Stimulated activated CD4-positive, alpha-beta T cell treated with anti-CD3 and anti-CD28 coated beads, Interleukin-2, amount 100 ng/mL, for 24 hours (primary cell): ENCODE measurements at regions not wholly inside any gene's neighbourhood (a gene's known extent, or its start where the extent isn't known, plus 50 kb on each side); places are given as distances from the start of the nearest gene placed in this dataset.

Experiments
- DNase-seq, 2 donors: peaks; one replicate each; pipeline ENCODE4 v3.0.0-alpha.2; 2020

DNA sequence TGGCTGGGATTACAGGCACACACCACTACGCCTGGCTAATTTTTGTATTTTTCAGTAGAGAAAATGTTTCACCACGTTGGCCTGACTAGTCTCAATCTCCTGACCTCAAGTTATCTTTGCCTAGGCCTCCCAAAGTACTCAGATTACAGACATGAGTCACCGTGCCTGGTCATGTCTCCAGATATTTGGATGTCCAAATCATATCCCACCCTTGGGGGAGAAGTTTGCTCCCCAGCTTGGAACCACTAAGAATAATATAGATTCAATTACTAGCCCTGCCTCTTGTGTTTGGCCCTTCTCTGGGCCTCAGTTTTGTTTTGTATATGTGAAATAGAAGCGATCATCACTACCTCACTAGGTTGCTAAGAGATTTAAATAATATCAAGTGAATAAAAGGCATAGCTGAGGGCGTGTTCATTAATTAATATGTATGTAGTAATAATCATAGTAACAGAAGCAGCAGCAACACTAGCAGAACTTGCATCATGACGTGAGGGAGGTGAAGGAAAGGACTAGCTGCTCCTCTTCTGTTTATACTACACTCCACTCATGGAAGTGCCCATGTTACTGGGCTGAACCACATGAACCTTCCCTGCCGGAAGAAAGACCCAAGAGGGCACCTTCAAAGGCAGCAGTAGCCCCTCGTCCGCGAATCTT, 253.6 kb upstream of the XYLT1 start:
- no peak for DNase-seq

DNA sequence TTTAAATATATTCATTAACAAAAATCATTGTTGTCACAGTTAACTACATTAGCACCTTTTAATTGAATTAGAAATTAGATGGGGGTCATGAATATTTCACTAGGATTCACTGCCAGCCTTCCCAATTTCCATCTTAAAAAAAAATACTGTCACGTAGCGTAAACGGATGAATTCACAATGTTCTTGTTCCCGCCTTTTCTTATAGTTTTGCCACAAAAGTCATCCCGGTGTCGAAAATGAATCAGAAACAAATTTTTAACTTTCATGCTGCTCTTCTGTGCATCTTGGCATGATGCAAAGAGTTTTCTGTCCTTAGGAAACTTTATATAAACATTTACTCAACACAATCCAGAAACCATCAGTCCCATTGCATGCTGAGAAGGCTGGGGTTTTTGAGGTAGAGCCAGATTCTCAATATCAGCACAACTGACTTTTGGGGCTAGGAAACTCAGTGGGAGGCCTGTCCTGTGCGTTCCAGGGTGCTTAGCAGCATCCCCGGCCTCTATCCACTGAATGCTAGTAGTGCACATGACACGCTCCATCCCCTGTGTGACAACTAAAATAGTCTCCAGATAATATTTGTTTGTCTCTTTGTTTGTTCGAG, 252.9 kb upstream of the XYLT1 start:
- no peak for DNase-seq

GRCh38 chr16:17718495-17718894, 247.7 kb upstream of the XYLT1 start:
- no peak for DNase-seq

DNA sequence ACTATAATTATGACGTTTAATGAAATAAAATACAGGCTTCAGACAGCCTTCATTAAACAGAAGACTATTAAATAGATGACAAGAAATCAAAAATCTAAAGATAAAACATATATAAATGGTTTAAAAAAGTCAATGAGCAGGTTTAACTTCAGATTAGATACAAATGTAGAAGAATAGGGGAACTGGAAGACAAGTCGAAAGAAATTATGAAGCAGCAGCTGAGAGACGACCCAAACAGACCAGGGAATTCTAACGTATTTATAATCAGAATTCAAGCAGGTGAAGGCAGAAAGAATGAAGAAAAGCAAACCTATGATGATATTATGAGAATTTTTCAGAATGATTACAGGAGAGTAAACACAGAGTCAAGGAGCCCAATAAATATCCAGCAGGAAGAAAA, 235.1 kb upstream of the XYLT1 start:
- no peak for DNase-seq

- no peak for DNase-seq
Observed at GRCh38 chr16:17696616-17697015, 225.9 kb upstream of the XYLT1 start.

- DNase-seq, result no peak
Observed at GRCh38 chr16:17692484-17692883, 221.7 kb upstream of the XYLT1 start.

DNA sequence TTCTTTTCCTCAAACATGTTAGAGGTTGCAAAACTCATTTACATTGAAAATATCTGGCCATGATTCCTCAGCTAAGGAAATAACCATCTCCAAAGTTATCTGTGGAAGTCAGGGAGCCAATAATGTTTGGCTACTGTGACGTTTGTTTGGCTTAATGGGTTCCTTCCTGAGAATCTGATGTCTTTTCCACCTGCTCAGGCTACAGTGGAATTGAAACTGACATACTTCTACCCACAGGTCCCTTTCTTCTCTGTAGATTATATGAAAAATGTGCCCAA, 221.1 kb upstream of the XYLT1 start:
- DNase-seq, result no peak

DNA sequence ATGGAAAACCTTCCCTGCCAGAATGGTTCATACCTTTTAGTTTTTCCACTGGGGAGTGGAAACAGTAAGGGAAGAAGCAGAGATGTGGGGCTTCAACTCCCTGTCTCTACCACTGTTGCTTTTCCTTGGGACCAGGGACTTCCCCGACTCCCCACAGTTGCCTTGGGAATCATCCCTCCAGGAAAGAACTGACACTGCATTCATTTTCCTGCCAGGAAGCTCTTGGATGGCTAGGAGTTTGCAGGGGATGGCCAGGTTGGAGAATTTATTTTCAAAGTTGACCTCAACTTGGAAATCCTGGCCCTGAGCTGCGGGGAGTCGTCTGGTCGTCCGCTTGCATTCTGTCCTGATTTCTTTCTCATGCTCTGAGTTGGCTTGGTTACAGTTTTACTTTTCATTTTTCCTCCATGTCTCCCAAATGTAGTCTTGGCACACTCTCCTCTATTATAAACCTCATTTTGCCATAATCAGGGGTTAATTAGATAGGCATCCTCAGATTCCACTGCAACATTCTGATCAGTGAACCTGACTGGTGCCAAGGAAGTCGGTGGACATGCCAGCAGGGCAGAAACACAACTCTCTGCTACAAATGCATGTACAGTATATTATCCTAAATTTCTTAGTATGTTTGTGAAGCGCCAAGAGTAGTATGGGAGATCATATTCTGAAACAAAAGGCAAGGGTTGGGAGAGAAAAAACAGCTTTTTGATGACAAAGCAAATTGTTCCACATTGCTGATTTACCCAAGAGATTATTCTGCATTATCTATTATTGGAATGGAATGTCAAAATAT, 220.5 kb upstream of the XYLT1 start:
- no peak for DNase-seq

DNA sequence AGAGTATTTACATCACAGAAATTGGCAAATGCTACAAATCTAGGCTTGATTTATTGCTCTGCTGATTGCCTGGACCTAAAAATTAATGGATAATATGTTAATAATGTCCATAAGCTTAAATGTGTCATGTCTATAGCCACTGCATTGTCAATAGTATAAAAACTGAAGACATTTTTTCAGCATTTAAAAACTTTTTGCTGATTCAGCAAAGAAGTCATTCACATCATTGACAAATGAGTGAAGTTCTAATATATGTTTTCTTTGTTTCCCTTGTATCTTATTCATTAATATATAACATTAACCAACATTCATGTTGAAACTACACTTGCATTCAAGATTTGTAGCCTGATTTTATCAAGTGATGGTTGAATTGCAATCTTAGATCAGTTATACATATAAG, 214.7 kb upstream of the XYLT1 start:
- DNase-seq, result no peak

DNA sequence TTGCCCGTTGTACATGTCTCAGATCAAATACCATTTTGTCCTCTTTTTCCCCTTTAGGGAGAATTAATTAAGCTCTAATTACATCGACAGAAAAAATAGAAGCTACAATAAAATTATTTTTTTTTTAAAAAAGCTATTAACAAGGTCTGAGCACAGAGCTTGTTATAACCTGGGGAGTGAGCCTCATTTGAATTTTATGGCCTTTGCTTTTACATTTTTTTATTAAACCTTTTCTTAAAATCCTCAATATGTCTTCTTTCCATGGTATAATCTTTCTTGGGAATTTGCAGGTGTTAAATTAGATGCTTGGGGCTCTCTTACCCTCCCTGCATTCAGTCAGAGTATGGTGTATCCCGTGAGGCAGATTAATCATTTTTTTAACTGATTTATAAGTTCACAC, 212.5 kb upstream of the XYLT1 start:
- no peak for DNase-seq

DNA sequence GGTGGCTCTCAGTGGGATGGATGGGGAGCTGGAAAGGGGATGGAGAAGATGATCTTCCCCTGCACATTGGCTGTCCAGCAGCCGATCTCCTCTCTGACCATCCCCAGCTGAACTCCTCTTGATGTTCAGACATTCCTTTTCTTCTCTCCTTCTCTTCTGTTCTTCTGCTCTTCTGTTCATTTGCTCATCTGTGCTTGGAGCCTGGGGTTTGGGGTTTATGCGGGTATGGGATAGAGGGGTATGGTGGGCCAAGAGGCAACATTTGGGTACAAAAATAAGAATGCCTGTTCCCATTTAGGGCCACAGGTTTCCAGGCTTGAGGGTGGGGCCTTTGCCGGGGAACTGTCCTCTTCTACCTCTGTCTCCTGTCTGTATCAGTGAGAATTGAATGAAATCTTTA, 205.4 kb upstream of the XYLT1 start:
- no peak for DNase-seq

DNA sequence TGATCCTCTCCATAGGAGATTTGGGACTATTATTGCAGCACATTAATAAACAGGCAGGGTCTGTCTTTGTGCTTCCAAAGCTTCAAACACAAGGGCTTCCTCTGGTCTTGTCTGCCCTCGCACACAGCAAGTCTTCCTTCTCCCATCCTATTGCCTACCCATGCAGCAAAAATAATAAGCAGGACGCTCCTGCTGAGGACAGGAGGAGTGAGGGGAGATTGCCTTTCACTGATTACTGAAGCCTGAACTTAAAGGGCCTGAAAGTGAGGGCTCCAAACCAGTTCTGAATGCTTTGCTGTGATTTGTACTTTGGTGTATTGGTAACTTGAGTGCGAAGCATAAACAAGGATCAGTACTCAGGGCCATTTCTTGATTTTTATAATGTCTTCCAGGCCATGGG, 197.6 kb upstream of the XYLT1 start:
- no peak for DNase-seq

- DNase-seq, result no peak
Observed at GRCh38 chr16:17666293-17666692, 195.5 kb upstream of the XYLT1 start.

DNA sequence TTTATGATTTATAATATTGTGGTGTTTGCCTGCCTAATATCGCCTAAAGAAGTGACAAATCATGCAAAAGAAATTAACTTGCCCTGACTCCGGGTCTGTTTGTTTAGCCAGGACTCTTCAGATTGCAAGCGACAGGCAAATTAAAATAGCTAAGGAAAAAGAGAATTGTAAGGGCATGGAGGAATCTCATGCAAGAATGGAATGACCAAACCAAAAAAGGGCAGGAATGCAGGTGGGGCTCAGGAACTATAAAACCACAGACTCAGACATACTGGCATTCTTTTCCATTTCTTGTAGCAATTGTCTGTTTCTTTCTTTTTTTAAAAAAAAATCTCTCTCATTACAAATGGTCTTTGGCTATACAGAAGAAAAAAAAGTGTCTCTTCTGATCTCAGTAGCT, 188.1 kb upstream of the XYLT1 start:
- no peak for DNase-seq

DNA sequence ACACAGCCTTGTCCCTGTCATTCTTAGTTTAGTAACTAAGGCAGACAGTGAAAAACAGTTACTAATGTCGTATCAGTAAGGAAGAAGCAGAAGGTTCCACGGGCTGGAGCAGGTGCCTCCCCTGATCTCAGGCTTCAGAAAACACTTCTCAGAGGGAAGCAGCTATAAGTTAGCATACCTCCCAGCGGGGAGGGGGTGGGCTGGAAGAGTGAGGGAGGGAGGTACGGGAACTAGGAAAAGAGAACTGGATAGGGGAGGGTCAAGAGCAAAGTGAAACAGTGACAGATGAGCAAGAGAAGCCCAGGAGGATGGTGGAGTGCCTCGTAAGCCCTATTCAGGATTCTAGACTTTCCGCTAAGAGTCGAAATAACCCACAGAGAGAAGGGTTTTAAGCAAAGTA, 186.3 kb upstream of the XYLT1 start:
- DNase-seq, result no peak

DNA sequence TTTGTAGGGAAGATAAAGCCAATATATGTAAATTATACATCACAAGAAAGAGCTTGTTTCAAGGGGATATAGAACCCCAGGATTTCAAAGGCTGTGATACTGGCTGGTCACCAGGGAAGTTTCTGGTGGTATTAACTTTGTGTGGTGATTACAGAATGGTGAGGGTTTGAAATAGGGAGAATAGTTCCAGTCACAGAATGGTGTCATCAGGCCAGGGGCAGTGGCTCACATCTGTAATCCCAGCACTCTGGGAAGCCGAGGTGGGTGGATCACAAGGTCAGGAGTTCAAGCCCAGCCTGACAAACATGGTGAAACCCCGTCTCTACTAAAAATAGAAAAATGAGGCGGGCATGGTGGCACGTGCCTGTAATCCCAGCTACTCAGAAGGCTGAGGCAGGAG, 183.8 kb upstream of the XYLT1 start:
- no peak for DNase-seq

DNA sequence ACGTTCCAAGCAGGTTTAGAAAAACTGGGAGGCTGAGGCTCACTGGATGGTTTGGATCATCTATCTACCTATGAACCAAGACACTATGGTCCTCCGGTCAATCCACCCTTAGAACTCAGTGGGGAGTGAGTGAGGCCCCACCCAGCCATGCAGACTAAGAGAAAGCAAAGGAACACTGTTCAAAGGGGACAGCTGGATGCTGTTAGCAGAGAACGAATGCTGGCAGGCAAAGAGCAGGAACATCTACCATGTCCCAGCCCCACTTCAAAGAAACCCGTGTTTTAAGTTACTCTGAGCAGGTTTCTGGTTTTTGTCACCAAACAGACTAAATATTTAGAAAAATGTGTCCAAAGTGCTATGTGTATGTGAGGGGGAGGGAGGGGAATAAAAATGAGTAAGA, 183.4 kb upstream of the XYLT1 start:
- DNase-seq, result no peak

GRCh38 chr16:17647879-17648872, 177.4 kb upstream of the XYLT1 start:
- DNase-seq, result no peak

- DNase-seq, result no peak
Observed at GRCh38 chr16:17643935-17644334, 173.2 kb upstream of the XYLT1 start.

DNA sequence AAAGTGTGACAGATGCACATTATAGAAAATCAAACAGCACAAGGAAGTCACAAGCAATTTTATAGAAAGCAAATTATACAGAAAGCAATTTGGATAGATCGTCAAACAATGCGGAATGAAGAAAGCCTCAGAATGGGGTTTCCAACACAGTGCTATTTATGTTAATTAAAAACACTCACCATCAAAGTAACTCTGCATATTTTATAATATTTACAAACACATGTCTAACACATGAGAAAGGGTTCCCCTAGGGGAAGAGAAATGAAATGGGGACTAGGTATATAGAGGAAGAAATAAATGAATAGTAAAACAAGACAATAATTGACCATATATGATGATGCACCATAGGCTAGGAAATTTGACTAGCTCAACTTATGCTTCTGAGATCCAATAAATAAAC, 171.2 kb upstream of the XYLT1 start:
- DNase-seq, result no peak

GRCh38 chr16:17638134-17638533, 167.4 kb upstream of the XYLT1 start:
- DNase-seq, result no peak

DNA sequence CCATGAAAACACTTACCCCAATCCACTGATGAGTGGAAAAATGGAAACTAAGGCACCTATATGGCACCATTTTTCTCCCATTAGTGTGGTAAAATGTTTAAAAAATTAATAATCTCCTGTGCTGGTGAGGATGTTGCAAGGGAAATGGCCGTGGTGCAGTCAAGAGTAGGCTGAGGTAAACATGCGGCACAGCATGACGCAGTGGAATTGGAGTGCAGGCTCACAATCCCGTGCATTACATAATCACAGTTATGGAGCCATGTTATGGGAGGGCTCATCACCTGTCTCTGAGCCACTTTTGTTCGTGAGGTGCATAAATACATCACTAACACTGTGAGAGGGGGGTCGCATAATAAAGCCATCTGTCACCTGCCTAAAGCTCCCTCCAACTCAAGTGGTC, 164.4 kb upstream of the XYLT1 start:
- no peak for DNase-seq

DNA sequence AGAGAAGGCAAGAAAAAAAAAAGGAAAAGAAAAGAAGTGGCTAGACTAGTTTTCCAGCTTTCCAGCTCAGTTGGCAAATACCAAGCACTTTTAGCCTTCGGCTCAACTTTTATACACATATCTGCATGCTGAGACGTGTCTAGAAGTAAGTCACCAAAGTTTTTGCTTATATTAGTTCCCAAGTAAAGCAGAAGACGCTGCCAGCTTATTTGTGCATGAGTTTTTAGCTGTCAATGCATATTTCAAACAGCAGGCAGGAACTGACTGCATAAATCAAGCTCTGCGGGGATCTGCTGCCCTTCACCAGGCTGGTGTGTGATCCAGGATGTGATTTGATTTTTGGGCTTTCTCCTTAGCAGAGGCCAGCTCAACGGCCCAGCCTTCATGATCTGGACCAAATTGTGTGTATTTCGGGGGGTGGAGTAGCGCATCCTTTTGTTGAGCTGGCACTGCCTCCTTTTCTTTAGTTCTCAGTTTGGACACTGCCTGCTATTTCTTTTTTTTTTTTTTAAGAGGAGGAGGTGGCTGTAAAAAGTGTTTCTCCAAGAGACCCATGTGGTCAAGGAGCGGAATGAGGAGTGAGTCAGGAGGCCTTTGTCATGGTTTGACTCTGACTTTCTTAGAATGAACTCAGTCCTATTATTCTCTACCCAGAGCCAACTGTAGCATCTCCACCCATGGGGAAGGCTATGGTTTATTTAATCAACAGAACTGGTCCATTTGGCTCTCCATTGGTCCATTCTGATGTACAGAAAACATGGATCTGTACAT, 162.6 kb upstream of the XYLT1 start:
- no peak for DNase-seq
